ENCODE measurements at regions not wholly inside any gene's neighbourhood (a gene's known extent, or its start where the extent isn't known, plus 50 kb on each side); places are given as distances from the start of the nearest gene placed in this dataset.

DNA sequence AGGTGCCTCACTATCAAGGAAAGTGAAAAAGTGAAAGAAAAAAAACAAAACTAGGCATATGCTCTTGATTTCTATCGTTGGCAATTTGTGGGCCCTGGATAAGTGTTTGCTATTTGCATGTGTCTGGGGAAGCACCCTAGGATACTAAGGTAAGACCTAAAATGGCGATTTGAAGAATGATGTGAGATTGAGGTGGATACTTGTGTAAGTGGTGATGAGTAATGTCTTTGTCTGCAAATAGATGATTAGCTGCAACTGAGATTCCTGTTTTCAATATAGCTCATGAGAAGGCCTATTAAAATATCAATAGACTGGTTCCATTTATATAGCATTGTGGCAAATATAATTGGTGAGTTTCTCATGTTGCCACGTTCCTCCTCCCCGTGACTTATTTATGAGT, 261.7 kb downstream of the NEDD1 start:
- Histone ChIP-seq H3K27me3 (ENCODE audit: control insufficient read depth in 2 of 2, insufficient read depth in 2 of 2, low read length in 2 of 2) (no peaks in the 10 kb centered on the region), H3K9me3 (replicated peaks; ENCODE audit: control insufficient read depth, insufficient read depth, low read length) (no peaks in the 10 kb centered on the region), H3K9ac (replicated peaks; ENCODE audit: extremely low read depth, insufficient read depth, low read length) (no peak overlapping the region), H2AFZ (ENCODE audit: low read depth, low read length) (no peak overlapping the region), H3K4me2 (ENCODE audit: insufficient read depth, low read length) (no peak overlapping the region), H3K4me3 (replicated peaks in 1 of 3; ENCODE audit: insufficient read depth in 1 of 3, low read depth in 1 of 3, low read length in 3 of 3) (no peak overlapping the region), H3K27ac (ENCODE audit: insufficient read depth, low read depth, low read length) (no peak overlapping the region), H4K20me1 (replicated peaks; ENCODE audit: control insufficient read depth, extremely low read depth, insufficient read depth, low read length) (no peaks in the 10 kb centered on the region), H3K79me2 (ENCODE audit: control insufficient read depth, insufficient read depth, low read length) (no peaks in the 10 kb centered on the region), H3K4me1 (ENCODE audit: control insufficient read depth, extremely low read depth, insufficient read depth, low read length) (no peaks in the 10 kb centered on the region), H3K9me1 (replicated peaks; ENCODE audit: control insufficient read depth, extremely low read depth, insufficient read depth, low read length) (no peaks in the 10 kb centered on the region), H3K36me3 (ENCODE audit: control insufficient read depth in 2 of 2, extremely low read depth in 1 of 2, insufficient read depth in 2 of 2, low read length in 2 of 2) (no peaks in the 10 kb centered on the region)
- TF ChIP-seq JUN (IDR thresholded peaks at IDR 0.05; ENCODE audit: borderline replicate concordance, insufficient read depth, insufficient read length, low read depth) (no peak), GATA2 (IDR thresholded peaks at IDR 0.05; ENCODE audit: insufficient read depth, insufficient read length, low read depth, low read length) (no peak)
- BruUV-seq (replicated peaks): no TSS peak
- dilution Hi-C loops (cut with MboI; ENCODE audit: extremely low pct_ligation_motif_present, low sequenced_read_pairs): no loop called here
- intact Hi-C loops (cut with micrococcal nuclease): no loop called here
- ChIA-PET POLR2A (no interaction called here), CTCF (no interaction called here)
- FAIRE-seq (no peak), DNase-seq (ENCODE audit: low read depth, low spot score) (no peak)

DNA sequence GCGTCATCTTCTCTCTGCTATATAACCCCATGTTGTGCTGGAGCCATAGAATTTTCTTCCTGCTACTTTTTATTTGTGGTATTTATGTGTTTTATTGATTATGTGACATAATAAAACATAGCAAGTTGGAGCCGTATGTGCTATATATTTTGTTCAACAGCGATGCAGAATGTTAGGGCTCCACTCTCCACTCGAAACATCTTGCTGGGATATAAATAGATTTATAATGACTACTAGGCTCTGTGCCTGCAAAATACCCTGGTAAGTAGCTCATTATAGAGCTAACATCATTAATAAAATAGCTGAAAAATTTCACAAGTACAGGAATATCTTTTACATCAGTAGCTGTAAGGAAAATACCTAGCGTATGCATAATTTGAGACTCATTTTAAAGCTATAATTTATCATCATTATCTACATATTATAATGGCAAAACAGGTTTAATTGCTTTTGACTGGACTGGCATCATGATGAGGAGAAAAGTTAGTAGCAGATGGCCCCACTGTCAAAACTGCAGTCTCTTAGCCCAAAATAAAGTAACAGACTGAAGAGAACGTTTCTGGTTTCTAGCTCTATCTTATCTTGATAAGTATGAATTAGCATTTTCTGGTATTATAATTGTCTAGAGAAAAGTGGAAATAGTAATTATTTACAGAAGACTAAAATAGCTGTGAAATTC, 263.0 kb downstream of the NEDD1 start:
- Histone ChIP-seq H3K36me3 (ENCODE audit: control insufficient read depth in 2 of 2, extremely low read depth in 1 of 2, insufficient read depth in 2 of 2, low read length in 2 of 2) (no peaks in the 10 kb centered on the region), H2AFZ (ENCODE audit: low read depth, low read length) (no peak overlapping the region), H3K4me3 (replicated peaks in 1 of 3; ENCODE audit: insufficient read depth in 1 of 3, low read depth in 1 of 3, low read length in 3 of 3) (no peak overlapping the region), H3K9me1 (replicated peaks; ENCODE audit: control insufficient read depth, extremely low read depth, insufficient read depth, low read length) (no peaks in the 10 kb centered on the region), H3K79me2 (ENCODE audit: control insufficient read depth, insufficient read depth, low read length) (no peaks in the 10 kb centered on the region), H3K9ac (replicated peaks; ENCODE audit: extremely low read depth, insufficient read depth, low read length) (no peak overlapping the region), H3K27ac (ENCODE audit: insufficient read depth, low read depth, low read length) (no peak overlapping the region), H4K20me1 (replicated peaks; ENCODE audit: control insufficient read depth, extremely low read depth, insufficient read depth, low read length) (no peaks in the 10 kb centered on the region), H3K9me3 (replicated peaks; ENCODE audit: control insufficient read depth, insufficient read depth, low read length) (no peaks in the 10 kb centered on the region), H3K4me1 (ENCODE audit: control insufficient read depth, extremely low read depth, insufficient read depth, low read length) (no peaks in the 10 kb centered on the region), H3K27me3 (ENCODE audit: control insufficient read depth in 2 of 2, insufficient read depth in 2 of 2, low read length in 2 of 2) (no peaks in the 10 kb centered on the region), H3K4me2 (ENCODE audit: insufficient read depth, low read length) (no peak overlapping the region)
- DNase-seq (ENCODE audit: low read depth, low spot score) (no peak), FAIRE-seq (no peak)
- dilution Hi-C loops (cut with MboI; ENCODE audit: extremely low pct_ligation_motif_present, low sequenced_read_pairs): no loop called here
- BruUV-seq (replicated peaks): no TSS peak
- TF ChIP-seq POLR2AphosphoS5 (IDR thresholded peaks at IDR 0.05; ENCODE audit: insufficient read depth, low read depth, low read length) (no peak), POLR2A (IDR thresholded peaks at IDR 0.05; ENCODE audit: low read depth, low read length) (no peak), GATA2 (IDR thresholded peaks at IDR 0.05; ENCODE audit: insufficient read depth, insufficient read length, low read depth, low read length) (no peak), JUN (IDR thresholded peaks at IDR 0.05; ENCODE audit: borderline replicate concordance, insufficient read depth, insufficient read length, low read depth) (no peak), FOS (IDR thresholded peaks at IDR 0.05; ENCODE audit: borderline replicate concordance, insufficient read depth, low read length) (no peak), MYC (IDR thresholded peaks at IDR 0.05; ENCODE audit: low read depth, low read length) (no peak), EZH2 (IDR thresholded peaks at IDR 0.05; ENCODE audit: borderline replicate concordance, low read depth, low read length, severe bottlenecking) (no peak)
- TF ChIP-seq, protein P1, sequence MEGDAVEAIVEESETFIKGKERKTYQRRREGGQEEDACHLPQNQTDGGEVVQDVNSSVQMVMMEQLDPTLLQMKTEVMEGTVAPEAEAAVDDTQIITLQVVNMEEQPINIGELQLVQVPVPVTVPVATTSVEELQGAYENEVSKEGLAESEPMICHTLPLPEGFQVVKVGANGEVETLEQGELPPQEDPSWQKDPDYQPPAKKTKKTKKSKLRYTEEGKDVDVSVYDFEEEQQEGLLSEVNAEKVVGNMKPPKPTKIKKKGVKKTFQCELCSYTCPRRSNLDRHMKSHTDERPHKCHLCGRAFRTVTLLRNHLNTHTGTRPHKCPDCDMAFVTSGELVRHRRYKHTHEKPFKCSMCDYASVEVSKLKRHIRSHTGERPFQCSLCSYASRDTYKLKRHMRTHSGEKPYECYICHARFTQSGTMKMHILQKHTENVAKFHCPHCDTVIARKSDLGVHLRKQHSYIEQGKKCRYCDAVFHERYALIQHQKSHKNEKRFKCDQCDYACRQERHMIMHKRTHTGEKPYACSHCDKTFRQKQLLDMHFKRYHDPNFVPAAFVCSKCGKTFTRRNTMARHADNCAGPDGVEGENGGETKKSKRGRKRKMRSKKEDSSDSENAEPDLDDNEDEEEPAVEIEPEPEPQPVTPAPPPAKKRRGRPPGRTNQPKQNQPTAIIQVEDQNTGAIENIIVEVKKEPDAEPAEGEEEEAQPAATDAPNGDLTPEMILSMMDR (IDR thresholded peaks at IDR 0.05; ENCODE audit: extremely low read depth in 1 of 2, insufficient read depth in 1 of 2, low read depth in 1 of 2, low read length in 2 of 2): no peak
- TF ChIP-seq, protein P2, sequence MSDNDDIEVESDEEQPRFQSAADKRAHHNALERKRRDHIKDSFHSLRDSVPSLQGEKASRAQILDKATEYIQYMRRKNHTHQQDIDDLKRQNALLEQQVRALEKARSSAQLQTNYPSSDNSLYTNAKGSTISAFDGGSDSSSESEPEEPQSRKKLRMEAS (IDR thresholded peaks at IDR 0.05; ENCODE audit: insufficient read depth, insufficient read length): no peak
- intact Hi-C loops (cut with micrococcal nuclease): no loop called here
- ChIA-PET CTCF (interaction anchor here (1.4 kb wide), 1 partner anchor 21 kb away, joined by 4 read pairs; no protein-coding TSS in a partner anchor), POLR2A (no interaction called here)
